Heart left ventricle (tissue), 13 donors: ENCODE measurements at regions not wholly inside any gene's neighbourhood (a gene's known extent, or its start where the extent isn't known, plus 50 kb on each side); places are given as distances from the start of the nearest gene placed in this dataset.

ENCODE experiments used
- POLR2A ChIP-seq, 2 donors: fragments of 450-650 bp; IDR thresholded peaks; one replicate each; pipeline ENCODE4 v1.6.1; 2017; ENCODE audit warnings: antibody characterized with exemption in 2 of 2, mild to moderate bottlenecking in 2 of 2, moderate library complexity in 2 of 2
- TF ChIP-seq, protein P1 (sequence below), 12 donors: fragments of 200-600 bp; sonication (generic) in 4 of 12; IDR thresholded peaks; one replicate each; pipeline versions ENCODE4 v1.5.0 to v1.8.0; 2018 to 2022; ENCODE audit warnings: antibody characterized with exemption in 12 of 12, mild to moderate bottlenecking in 5 of 12
- donor health status: ischemic (EF 13 %, LVEDD 7.1; RV severe dilation, severe dysfunction).
- donor health status: DM: no; HTN: yes; CAD: no.
- donor health status: DM: no; HTN: no; CAD: no.
- donor health status: ischemic (EF 25% LVEDD 6.9; RV normal size, moderate dysfunction).
- donor health status: ischemic (EF 25% LVEDD 5.7; RV mildly dilated, moderate dysfunction).
- donor health status: ischemic (EF 35%, LVEDD 5.7; RV mildly dilated, moderate dysfunction).
- donor health status: nonischemic (EF 11% LVEDD 7.7; RV severe dilation, severe dysfunction).
- donor health status: DM: yes; HTN: yes; CAD: no.
- donor health status: PGD.
- donor health status: ischemic (EF 29% LVEDD 5.4; RV normal size, mild dysfunction).
- donor health status: nonischemic (EF 23%, LVEDD 6.1; RV moderate dilation, normal function).

DNA sequence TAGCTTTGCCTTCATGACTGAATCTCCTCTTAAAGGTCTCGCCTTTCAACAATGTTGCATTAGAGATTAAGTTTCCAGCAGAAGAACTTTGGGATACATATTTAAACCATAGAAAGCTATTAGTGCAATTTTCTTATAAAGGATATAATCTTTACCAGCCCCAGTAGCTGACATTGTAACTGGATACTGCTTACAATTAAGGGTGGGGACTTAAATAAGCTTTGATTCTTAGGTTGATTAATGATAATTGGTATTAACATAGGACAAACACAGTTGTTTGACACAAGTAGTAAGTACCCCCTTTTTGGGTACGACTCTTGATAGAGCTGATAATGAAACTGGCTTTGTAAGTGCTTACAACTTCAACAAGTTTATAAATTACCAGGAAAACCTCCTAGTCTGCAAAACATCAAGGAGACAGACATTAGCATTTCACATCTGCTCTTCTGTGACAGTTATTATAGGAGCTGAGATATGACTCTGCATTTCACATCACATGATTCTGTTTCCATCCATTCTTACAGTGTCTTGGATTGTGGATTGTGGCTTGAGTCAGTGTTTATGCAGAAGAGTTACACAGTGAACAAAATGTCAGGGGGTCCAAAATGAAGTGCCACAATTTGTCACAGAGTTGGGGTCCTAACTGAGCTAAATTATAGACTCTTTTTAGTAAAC, 249.1 kb upstream of the E2F7 start:
- no peak for TF ChIP-seq POLR2A (IDR thresholded peaks at IDR 0.05)
- TF ChIP-seq, protein P1, sequence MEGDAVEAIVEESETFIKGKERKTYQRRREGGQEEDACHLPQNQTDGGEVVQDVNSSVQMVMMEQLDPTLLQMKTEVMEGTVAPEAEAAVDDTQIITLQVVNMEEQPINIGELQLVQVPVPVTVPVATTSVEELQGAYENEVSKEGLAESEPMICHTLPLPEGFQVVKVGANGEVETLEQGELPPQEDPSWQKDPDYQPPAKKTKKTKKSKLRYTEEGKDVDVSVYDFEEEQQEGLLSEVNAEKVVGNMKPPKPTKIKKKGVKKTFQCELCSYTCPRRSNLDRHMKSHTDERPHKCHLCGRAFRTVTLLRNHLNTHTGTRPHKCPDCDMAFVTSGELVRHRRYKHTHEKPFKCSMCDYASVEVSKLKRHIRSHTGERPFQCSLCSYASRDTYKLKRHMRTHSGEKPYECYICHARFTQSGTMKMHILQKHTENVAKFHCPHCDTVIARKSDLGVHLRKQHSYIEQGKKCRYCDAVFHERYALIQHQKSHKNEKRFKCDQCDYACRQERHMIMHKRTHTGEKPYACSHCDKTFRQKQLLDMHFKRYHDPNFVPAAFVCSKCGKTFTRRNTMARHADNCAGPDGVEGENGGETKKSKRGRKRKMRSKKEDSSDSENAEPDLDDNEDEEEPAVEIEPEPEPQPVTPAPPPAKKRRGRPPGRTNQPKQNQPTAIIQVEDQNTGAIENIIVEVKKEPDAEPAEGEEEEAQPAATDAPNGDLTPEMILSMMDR (IDR thresholded peaks at IDR 0.05) = no peak
